ENCODE measurements at regions not wholly inside any gene's neighbourhood (a gene's known extent, or its start where the extent isn't known, plus 50 kb on each side); places are given as distances from the start of the nearest gene placed in this dataset.
A peak's percentile ranks its signal among the peaks of the same experiment; 100 is the strongest.
"Not testable (repeated sequence)": the region's sequence is repeated elsewhere in the genome, so short reads cannot be mapped to it uniquely, and the experiment has no call there.

DNA sequence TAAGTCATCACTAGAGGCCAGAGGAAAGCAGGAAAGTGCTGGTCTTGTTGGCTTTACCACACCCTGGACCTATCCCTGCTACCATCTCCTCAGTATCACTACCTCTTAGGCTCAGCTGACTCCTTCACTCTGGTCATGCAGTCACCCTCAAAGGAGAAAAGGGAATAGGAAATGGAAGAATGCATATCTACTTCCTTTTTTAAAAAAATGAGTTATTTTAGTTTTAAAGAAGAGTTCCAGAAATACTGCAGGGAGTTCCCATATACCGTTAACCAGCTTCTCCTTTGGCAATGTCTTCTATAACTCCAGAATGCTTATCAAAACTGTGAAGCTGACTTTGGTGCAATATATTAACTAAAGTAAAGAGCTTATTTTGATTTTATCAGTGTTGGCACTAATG lies 688.6 kb downstream of the DIPK2A start:
- TF ChIP-seq POLR2A (IDR thresholded peaks at IDR 0.05; ENCODE audit: low read depth, low read length) = no peak
- FAIRE-seq = no peak
- DNase-seq (ENCODE audit: insufficient read length, low spot score) = no peak

DNA sequence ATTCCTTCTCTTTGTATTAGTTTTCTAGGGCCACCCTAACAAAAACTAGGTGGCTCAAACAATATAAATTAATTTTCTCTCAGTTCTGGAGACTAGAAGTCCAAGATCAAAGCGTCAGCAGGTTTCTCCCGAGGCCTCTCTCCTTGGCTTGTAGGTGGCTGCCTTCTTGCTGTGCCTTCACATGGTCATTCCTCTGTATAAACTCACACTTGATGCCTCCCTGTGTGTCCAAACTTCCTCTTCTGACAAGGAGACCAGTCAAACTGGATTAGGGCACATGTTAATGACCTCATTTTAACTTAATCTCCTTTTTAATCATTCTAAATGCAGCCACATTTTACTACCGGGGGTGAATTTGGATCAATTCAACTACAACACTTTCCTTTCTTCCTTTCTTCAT lies 691.1 kb downstream of the DIPK2A start:
- no peak for DNase-seq (ENCODE audit: insufficient read length, low spot score)
- no peak for TF ChIP-seq POLR2A (IDR thresholded peaks at IDR 0.05; ENCODE audit: low read depth, low read length)
- FAIRE-seq = no peak

DNA sequence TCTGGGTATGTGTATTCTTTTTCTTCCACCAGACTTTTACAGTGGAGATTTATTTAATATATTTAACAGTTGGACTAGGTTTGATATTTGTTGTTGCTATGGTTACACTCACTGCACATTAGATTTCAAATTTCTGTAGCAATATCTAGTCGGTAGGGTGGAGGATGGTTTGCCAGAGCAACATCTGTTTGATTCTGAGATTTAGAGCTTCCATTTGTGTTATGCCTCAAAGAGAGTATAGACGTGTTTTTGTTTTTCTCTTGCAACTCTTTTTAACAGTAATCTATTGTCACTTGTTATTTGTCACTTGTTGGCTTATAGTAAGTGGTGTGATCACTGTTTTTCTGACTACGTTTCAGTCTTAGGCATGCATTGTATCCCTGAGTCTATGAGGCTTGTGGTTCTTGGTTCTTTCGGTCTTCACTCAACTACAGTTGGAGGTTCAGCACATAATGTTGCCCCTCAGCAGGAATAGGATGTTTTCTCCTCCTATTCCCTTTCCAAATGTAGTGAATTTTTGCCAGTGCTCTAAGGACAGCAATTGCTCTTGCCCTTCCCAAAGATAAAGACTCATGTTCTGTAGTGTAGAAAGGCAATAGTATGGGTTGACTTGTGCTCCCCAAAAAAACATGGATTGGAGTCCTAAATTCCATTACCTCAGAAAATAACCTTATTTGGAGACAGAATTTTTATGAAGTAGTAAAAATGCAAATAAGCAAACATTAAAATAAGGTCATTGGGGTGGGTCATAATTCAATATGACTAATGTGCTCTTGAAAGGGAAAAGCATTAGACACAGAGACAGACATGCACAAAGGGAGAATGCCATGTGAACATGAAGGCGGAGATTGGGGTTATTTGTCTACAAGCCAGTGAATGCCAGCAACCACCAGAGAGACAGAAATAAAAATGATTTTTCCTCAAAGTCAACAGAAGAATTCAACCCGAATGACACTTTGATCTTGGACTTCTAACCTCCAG lies 692.1 kb downstream of the DIPK2A start:
- FAIRE-seq (no peak), DNase-seq (ENCODE audit: insufficient read length, low spot score) (no peak)
- no peak for TF ChIP-seq POLR2A (IDR thresholded peaks at IDR 0.05; ENCODE audit: low read depth, low read length)

DNA sequence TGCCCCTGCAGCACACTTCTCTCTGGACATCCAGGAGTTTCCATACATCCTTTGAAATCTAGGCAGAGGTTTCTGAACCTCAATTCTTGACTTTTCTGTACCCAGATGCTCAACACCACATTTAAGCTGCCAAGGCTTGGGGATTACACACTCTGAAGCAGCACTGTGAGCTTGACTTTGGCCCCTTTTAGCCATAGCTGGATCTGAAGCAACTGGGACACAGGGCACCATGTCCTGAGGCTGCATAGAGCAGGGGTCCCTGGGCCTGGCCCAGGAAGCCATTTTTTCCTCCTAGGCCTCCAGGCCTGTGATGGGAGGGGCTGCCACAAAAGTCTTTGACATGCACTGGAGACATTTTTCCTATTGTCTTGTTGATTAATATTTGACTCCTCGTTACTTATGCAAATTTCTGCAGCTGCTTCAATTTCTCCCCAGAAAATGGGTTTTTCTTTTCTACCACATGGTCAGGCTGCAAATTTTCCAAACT lies 694.0 kb downstream of the DIPK2A start:
- FAIRE-seq = no peak
- DNase-seq (ENCODE audit: insufficient read length, low spot score) = no peak
- no peak for TF ChIP-seq POLR2A (IDR thresholded peaks at IDR 0.05; ENCODE audit: low read depth, low read length)

DNA sequence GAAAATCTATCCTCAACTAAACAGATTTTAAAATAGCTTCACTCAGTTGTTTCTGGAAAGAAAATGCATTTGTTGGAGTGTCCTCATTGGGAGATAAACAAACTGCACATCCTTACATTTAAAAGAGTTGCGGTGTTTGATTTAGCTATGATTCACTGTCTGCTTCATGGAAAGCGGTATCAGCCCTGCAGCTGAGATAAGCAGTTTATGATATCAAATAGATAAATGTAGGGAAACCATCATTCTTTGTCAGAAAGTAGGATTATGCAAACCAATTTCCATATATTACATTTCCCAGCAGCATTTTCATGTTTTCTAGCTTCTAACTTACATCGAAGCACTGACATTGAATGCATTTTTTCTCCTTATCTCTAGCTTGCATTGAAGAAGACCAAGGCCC lies 698.9 kb downstream of the DIPK2A start:
- TF ChIP-seq POLR2A (IDR thresholded peaks at IDR 0.05; ENCODE audit: low read depth, low read length) = no peak
- FAIRE-seq (no peak), DNase-seq (ENCODE audit: insufficient read length, low spot score) (no peak)

DNA sequence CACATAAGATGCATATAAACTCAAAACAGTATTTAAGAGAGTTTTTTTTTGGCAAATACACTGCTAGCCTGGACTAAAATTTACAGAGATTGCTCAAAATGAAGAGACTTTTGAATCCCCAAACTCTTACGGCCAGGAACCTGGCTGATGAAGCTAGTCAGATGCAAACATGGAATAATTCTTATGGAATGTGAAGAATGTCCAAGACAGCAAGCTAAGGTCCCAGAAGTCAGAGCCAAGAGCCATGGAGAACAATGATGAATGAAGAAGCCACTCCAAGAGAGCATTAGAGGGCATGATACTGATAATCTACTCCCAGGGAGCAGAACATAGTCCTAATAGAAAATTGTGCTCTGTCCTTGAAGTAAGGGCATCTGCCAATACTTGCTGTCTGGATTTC lies 705.5 kb downstream of the DIPK2A start:
- DNase-seq (ENCODE audit: insufficient read length, low spot score) (peak; percentile 15), FAIRE-seq (no peak)
- TF ChIP-seq POLR2A (IDR thresholded peaks at IDR 0.05; ENCODE audit: low read depth, low read length) = no peak

DNA sequence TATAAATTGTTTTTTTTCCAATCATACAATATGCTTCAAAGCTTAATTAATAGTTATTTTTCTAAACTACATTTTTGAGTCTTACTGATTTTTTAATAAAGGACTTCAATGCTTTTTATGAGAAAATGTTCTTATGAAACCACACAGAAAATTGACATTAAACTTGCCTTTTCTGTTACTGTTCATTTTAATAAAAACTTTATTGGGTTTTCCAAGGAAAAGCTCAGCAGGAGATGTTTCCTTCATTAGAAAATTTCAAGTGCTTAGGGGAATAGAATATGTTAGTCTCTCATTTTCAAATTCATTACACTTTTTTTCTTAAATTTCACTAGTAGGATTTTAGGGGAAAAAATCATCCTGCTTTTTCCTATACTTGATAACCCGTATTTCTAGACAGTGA lies 711.4 kb downstream of the DIPK2A start:
- FAIRE-seq (no peak), DNase-seq (ENCODE audit: insufficient read length, low spot score) (no peak)
- TF ChIP-seq POLR2A (IDR thresholded peaks at IDR 0.05; ENCODE audit: low read depth, low read length) = no peak

DNA sequence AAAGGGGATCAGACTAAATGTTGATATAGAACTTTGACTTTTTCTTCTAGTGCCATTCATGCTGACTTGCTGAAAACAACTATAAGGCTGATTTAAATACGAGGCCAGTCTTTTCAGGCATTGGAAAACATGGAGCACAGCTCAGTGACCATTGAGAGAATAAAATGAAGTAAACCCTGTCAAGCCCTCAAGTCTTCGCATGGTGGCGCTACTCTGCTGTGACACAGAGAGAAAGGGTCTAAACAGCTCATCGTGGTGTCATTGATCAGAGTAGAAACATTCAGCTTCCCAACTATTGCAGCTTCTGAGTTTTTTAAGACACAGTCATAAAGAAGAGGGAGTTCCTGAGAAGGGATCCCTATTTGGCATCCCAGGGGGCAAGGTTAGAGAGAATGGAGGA lies 716.2 kb downstream of the DIPK2A start:
- DNase-seq (ENCODE audit: insufficient read length, low spot score) (no peak), FAIRE-seq (no peak)
- no peak for TF ChIP-seq POLR2A (IDR thresholded peaks at IDR 0.05; ENCODE audit: low read depth, low read length)

DNA sequence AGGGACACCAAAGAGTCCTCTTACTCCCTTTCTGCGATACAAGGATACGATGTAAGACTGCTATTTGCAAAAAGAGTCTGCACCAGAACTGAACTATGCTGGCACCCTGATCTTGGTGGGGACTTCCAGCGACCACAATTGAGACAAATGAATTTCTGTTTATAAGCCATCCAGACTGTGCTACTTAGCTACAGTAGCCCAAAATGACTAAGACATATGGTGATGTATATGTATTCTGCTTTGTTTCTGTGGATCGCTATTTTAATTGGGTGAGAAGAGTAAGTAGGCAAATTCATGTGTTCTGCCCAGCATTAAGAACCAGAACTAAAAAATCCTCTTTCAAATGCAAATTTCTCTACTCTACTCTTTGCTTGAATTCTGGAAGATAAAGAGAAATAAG lies 720.9 kb downstream of the DIPK2A start:
- FAIRE-seq (no peak), DNase-seq (ENCODE audit: insufficient read length, low spot score) (no peak)
- no peak for TF ChIP-seq POLR2A (IDR thresholded peaks at IDR 0.05; ENCODE audit: low read depth, low read length)

DNA sequence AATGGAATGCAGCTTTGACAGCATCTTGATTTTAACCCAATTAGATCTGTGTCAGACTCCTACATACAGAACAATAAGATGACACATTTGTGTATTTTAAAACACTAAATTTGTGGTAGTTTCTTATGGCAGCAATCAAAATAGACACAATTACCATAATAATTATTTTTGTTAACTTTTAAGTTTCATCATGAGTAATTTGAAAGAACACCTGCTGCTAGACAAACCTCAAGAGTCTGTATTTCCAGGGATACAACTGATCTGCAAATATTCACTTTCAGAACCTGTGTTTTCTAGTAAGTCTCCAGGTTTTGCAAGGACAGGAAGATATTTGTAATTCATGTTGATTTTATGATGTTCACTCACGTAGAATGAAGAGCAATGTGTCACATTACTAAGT lies 736.8 kb downstream of the DIPK2A start:
- DNase-seq (ENCODE audit: insufficient read length, low spot score) = no peak
- no peak for FAIRE-seq
- TF ChIP-seq POLR2A (IDR thresholded peaks at IDR 0.05; ENCODE audit: low read depth, low read length) = no peak

DNA sequence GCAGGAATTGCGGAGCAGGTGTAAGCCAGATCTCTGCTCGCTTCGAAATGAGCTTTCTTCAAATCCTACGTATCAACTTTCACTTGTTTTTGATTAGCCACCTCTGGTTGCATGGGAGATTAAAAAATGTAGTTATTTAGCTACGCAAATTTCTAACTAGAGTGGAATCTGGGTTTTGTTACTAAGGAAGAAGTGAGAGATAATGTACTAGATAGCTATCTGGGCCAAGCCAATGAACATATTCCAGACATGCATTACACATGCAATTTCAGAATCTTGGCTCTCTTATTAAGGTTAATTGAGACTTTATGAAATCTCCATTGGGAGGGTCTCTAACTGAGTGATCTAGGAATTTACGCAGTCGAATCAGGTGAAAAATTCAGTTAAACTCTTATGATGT lies 765.7 kb downstream of the DIPK2A start:
- DNase-seq (ENCODE audit: insufficient read length, low spot score) = no peak
- FAIRE-seq = no peak
- TF ChIP-seq POLR2A (IDR thresholded peaks at IDR 0.05; ENCODE audit: low read depth, low read length) = no peak

DNA sequence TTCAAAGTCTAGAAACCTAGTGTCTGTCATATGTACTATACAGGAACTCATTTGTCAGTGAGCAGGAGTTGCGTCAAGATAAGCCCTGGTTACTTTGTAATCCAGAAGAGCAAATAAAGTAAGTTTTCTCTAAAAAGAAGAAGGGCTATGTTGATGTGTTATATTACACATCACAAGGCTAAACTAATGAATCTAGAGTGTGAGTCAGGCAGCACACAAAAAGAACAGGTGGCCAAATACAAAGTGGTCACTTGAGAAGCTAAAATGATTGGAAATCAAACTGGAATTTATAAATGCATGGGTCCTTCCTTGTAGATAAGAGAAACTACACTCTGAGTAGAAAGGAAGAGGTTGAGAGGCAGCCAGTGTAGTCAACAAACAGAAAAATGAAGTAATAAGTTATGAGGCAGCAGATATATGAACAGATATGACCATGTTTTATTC lies 771.6 kb downstream of the DIPK2A start:
- no peak for DNase-seq (ENCODE audit: insufficient read length, low spot score)
- FAIRE-seq = no peak

DNA sequence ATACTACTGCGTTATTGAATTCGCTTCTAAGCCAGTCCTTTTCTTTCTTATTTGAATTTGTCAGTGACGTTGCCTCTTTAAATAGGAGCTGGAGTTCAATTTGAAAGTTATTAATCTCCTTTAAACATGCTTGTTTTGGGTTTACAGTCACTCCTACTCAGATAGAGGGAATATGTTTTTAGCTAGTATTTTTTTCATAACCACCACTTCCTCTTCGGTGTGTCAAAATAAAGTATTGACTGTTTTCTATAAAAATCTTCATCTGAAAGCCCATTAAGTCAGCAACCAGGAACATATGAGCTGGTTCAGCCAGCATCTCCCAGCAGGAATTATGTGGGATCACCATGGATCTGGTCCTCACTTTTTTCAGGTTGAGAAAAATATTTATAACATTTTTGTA lies 772.9 kb downstream of the DIPK2A start:
- TF ChIP-seq POLR2A (IDR thresholded peaks at IDR 0.05; ENCODE audit: low read depth, low read length) = no peak
- no peak for DNase-seq (ENCODE audit: insufficient read length, low spot score)
- FAIRE-seq = no peak

More for the DNA sequence above, 771.6 kb downstream of the DIPK2A start:
- TF ChIP-seq POLR2A (IDR thresholded peaks at IDR 0.05; ENCODE audit: low read depth, low read length) = no peak

DNA sequence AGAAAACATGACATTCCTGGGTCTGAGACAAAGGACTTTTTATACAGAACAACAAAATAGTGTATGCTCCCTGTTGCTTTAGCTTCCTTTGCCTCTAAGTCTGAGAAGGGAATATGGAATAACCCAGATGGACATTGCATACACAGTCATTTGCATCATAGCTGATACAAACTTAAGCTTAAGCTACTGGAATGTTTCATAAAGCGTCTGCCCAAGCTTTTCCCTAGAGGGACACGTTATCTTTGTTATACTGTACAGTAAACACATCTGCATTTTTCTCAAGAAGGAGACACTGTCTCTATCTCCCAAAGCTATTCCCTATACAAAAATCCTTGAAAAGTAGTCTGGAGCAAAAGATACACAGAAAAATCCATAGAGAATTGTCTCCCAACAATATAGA lies 775.0 kb downstream of the DIPK2A start:
- DNase-seq (ENCODE audit: insufficient read length, low spot score) = no peak
- no peak for FAIRE-seq
- TF ChIP-seq POLR2A (IDR thresholded peaks at IDR 0.05; ENCODE audit: low read depth, low read length) = no peak

DNA sequence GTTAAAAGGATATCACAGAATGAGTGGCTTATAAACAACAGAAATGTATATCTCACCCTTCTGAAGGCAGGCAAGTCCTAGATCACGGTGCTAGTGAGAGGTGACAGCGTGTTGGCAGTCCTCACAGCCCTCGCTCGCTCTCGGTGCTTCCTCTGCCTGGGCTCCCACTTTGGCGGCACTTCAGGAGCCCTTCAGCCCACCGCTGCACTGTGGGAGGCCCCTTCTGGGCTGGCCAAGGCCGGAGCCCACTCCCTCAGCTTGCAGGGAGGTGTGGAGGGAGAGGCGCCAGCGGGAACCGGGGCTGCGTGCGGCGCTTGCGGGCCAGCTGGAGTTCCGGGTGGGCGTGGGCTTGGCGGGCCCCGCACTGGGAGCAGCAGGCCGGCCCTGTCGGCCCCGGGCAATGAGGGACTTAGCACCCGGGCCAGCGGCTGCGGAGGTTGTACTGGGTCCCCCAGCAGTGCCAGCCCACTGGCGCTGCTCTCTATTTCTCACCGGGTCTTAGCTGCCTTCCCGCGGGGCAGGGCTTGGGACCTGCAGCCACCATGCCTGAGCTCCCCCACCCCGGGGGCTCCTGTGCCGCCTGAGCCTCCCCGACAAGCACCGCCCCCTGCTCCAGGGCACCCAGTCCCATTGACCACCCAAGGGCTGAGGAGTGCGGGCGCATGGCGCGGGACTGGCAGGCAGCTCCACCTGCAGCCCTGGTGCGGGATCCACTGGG lies 778.1 kb downstream of the DIPK2A start:
- not testable (repeated sequence) for DNase-seq (ENCODE audit: insufficient read length, low spot score); FAIRE-seq

All from H54 (cell line).